Glutamatergic neuron (in vitro differentiated cells): ENCODE measurements at regions not wholly inside any gene's neighbourhood (a gene's known extent, or its start where the extent isn't known, plus 50 kb on each side); places are given as distances from the start of the nearest gene placed in this dataset.

Source experiments
- DNase-seq: peaks from one replicate; pipeline ENCODE4 v3.0.0; 2022
- H3K27ac Mint-ChIP-seq: one replicate; pipeline ENCODE4 v1.8.0; 2020; ENCODE audit warnings: mild to moderate bottlenecking, mixed read lengths, inconsistent platforms; ENCODE audit not compliant: unreplicated experiment
- H3K27me3 Mint-ChIP-seq: one replicate; pipeline ENCODE4 v1.8.0; 2020; ENCODE audit warnings: mild to moderate bottlenecking, moderate library complexity, mixed read lengths, inconsistent platforms; ENCODE audit not compliant: unreplicated experiment
- H3K36me3 Mint-ChIP-seq: one replicate; pipeline ENCODE4 v1.8.0; 2020; ENCODE audit warnings: mild to moderate bottlenecking, mixed read lengths, inconsistent platforms; ENCODE audit not compliant: unreplicated experiment
- H3K4me1 Mint-ChIP-seq: one replicate; pipeline ENCODE4 v1.8.0; 2020; ENCODE audit warnings: mild to moderate bottlenecking, low read depth, mixed read lengths, inconsistent platforms; ENCODE audit not compliant: unreplicated experiment
- H3K4me3 Mint-ChIP-seq: one replicate; pipeline ENCODE4 v1.8.0; 2020; ENCODE audit warnings: mild to moderate bottlenecking, mixed read lengths, inconsistent platforms; ENCODE audit not compliant: unreplicated experiment
- H3K9me3 Mint-ChIP-seq: one replicate; pipeline ENCODE4 v1.8.0; 2020; ENCODE audit warnings: mild to moderate bottlenecking, moderate library complexity, mixed read lengths, inconsistent platforms; ENCODE audit not compliant: unreplicated experiment
- CTCF ChIP-seq: fragments of 200-600 bp; sonication (generic); IDR thresholded peaks from one replicate; pipeline ENCODE4 v1.5.0; 2021; ENCODE audit not compliant: partially characterized antibody, unreplicated experiment

GRCh38 chr17:12421077-12421476, 244.6 kb upstream of the MYOCD start:
- Mint-ChIP-seq H3K36me3 (no peaks in the 10 kb centered on the region), H3K9me3 (peaks cover 2% of the 10 kb centered on the region), H3K4me1 (no peaks in the 10 kb centered on the region), H3K27ac (no peak overlapping the region), H3K27me3 (no peaks in the 10 kb centered on the region), H3K4me3 (no peak overlapping the region)
- no peak for DNase-seq
- TF ChIP-seq CTCF, result no peak

GRCh38 chr17:12421646-12422306, 243.9 kb upstream of the MYOCD start:
- Mint-ChIP-seq H3K27me3 (no peaks in the 10 kb centered on the region), H3K4me3 (no peak overlapping the region), H3K4me1 (no peaks in the 10 kb centered on the region), H3K36me3 (no peaks in the 10 kb centered on the region), H3K9me3 (peaks cover 2% of the 10 kb centered on the region), H3K27ac (no peak overlapping the region)
- no peak for DNase-seq
- no peak for TF ChIP-seq CTCF

GRCh38 chr17:12422651-12423050, 243.0 kb upstream of the MYOCD start:
- DNase-seq, result no peak
- no peak overlapping the region for H3K4me3 Mint-ChIP-seq
- H3K4me1 Mint-ChIP-seq, result no peaks in the 10 kb centered on the region
- no peaks in the 10 kb centered on the region for H3K27me3 Mint-ChIP-seq
- TF ChIP-seq CTCF, result no peak
- H3K27ac Mint-ChIP-seq, result no peak overlapping the region
- peaks cover 2% of the 10 kb centered on the region for H3K9me3 Mint-ChIP-seq
- H3K36me3 Mint-ChIP-seq, result no peaks in the 10 kb centered on the region

GRCh38 chr17:12423337-12423736, 242.4 kb upstream of the MYOCD start:
- H3K9me3 Mint-ChIP-seq, result peaks cover 2% of the 10 kb centered on the region
- H3K36me3 Mint-ChIP-seq, result no peaks in the 10 kb centered on the region
- no peak overlapping the region for H3K27ac Mint-ChIP-seq
- no peaks in the 10 kb centered on the region for H3K27me3 Mint-ChIP-seq
- no peak overlapping the region for H3K4me3 Mint-ChIP-seq
- DNase-seq, result no peak
- TF ChIP-seq CTCF, result no peak
- no peaks in the 10 kb centered on the region for H3K4me1 Mint-ChIP-seq

GRCh38 chr17:12429116-12429515, 236.6 kb upstream of the MYOCD start:
- Mint-ChIP-seq H3K9me3 (no peaks in the 10 kb centered on the region), H3K36me3 (no peaks in the 10 kb centered on the region), H3K27me3 (peaks cover 2% of the 10 kb centered on the region), H3K27ac (no peak overlapping the region), H3K4me1 (no peaks in the 10 kb centered on the region), H3K4me3 (no peak overlapping the region)
- no peak for DNase-seq
- no peak for TF ChIP-seq CTCF
